Hematopoietic multipotent progenitor cell treated with erythropoietin and hydrocortisone succinate and interleukin-3 and kit ligand, for 4 days (in vitro differentiated cells): ENCODE measurements at regions not wholly inside any gene's neighbourhood (a gene's known extent, or its start where the extent isn't known, plus 50 kb on each side); places are given as distances from the start of the nearest gene placed in this dataset.
"Not testable (repeated sequence)": the region's sequence is repeated elsewhere in the genome, so short reads cannot be mapped to it uniquely, and the experiment has no call there.

Experiments used
- DNase-seq: peaks from one replicate; pipeline ENCODE4 v3.0.0-alpha.2; 2015

- no peak for DNase-seq
Measured at GRCh38 chr17:56690441-56691291, 97.2 kb downstream of the NOG start.

DNA sequence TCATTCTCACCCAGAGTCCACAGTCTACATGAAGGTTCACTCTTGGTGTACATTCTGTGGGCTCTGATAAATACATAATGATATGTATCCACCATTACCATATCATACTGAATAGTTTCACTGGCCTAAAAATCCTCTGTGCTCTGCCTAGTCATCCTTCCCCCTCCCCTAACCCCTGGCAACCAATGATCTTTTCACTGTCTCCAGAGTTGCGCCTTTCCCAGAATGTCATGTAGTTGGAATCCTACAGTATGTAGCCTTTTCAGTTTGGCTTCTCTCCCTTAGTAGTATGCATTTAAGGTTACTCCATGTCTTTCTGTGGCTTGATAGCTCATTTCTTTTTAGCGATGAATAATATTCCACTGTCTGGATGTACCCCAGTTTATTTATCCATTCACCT lies 101.3 kb downstream of the NOG start:
- no peak for DNase-seq

- no peak for DNase-seq
Measured at GRCh38 chr17:56697190-56697589, 103.7 kb downstream of the NOG start.

DNA sequence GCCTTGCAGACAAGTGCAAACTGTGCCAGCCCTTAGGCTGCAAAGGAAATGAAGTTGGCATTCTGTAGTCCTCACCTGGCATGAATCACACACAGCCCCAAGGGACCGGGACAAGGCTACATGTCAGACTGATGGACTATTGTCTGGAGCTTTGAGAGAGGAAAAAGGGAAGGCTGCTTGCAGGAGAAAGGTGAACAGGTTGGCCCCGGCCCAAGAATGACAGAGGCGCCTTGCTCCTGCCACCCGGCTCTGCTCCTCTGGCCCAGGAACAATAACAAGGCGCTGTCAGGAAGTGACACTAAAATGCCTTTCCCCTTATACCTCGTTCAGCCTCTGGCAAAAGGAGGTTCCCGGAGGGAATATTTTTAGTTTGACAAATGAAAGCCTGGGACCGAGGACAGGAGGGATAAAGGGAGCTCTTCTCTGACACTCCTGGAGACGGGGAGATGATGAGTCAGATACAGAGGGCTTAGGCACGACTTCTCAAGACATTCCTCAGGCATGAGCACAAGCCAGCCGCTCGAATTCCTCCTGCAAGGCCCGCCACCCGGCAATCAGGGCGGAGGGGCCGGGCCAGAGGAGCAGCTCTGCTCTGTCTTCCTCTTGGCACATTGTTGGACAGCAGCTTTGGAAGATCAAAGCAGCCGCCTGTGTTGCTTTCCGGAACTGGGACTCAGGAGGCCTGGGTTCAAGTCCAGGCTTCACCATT lies 105.8 kb downstream of the NOG start:
- no peak for DNase-seq

DNA sequence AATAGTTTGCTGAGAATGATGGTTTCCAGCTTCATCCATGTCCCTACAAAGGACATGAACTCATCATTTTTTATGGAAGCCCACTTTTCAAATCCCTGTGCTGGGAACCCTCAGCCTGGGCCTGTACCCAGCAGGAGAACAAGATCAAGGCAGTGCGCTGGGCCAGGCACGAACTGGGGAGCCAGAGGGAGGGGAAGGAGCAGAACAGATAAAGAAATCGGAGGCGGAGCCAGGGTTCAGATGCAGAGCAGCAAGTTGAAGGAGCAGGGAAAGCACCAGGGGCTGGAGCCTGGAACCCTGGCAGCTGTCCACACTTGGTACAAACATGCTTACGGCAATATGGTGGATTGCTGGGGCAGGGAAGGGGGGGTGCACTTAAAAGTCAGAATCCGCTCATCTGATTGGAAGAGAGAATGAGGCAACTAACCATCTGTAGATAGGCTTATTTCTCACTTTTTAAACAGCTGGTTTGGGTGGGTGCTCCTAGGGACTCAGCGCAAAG lies 107.5 kb downstream of the NOG start:
- DNase-seq: no peak

DNA sequence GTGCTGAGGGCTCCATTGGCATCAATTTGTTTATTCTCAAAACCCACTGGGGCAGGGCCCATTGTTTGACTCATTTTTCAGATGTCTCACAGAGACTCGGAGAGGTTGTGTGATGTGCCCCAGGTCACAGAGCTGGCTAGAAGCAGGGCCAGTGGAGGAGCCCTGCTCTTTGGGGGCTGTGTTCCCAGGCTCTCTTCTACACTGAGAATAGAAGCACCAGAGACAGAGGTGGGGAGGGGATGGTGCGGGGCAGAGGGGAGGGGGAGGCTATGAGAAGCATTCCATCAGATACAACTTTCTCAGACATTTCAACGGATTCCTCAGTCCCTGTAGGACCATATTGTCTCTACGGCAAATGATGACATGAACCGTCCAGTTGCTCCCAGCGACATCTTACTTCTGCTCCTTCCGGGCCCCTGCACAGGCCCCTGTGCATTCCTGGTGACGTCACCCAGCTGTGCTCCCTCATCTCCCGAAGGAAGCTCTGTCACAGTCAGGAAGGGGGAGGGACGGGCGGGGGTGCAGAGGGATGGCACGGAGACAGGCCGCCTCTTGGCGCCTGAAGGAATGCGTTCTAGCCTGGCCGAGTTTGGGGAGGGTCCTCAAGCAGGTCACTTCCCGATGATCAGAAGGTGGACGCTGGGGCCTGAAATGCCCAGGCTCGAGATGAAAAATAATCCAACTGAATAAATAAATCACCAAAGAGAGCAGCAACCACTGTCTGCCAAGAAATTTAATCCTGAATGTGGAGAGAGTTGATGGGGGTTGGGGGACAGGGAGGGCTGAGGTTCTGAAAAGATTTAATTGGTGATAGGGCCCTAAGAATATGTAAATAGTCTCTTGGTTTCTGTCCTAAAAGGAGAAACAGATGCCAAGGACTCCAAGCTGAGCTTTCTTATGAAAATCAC lies 114.1 kb downstream of the NOG start:
- no peak for DNase-seq

GRCh38 chr17:56708220-56708558 lies 114.7 kb downstream of the NOG start:
- DNase-seq: no peak

- no peak for DNase-seq
Measured at GRCh38 chr17:56708670-56709410, 115.3 kb downstream of the NOG start.

GRCh38 chr17:56710986-56711385 lies 117.5 kb downstream of the NOG start:
- no peak for DNase-seq

GRCh38 chr17:56715613-56716357 lies 117.9 kb downstream of the C17orf67 start:
- DNase-seq: peak; percentile 93

GRCh38 chr17:56717471-56717870 lies 116.2 kb downstream of the C17orf67 start:
- DNase-seq: no peak

GRCh38 chr17:56718515-56718914 lies 115.2 kb downstream of the C17orf67 start:
- DNase-seq: no peak

GRCh38 chr17:56723421-56723820 lies 110.3 kb downstream of the C17orf67 start:
- DNase-seq: no peak

GRCh38 chr17:56724664-56725063 lies 109.1 kb downstream of the C17orf67 start:
- no peak for DNase-seq

DNA sequence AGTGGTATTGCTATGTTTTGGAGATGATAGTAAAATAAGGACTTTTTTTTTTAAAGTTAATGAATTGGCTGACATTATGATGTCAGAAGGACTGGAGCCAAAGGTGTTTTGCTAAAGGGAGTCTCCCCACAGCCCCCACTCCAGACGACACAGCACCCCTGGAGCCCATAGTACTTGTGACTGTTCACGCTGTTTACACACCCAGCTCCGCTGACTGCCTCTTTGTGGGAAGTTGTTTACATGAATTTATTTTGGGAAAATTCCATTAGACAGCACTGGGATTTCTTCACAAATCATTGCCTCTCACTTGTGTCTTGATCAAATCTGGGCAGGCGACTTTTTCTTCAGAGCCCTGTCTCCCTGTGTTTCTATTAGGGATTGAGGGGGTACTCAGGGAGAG lies 108.6 kb downstream of the C17orf67 start:
- DNase-seq: no peak

DNA sequence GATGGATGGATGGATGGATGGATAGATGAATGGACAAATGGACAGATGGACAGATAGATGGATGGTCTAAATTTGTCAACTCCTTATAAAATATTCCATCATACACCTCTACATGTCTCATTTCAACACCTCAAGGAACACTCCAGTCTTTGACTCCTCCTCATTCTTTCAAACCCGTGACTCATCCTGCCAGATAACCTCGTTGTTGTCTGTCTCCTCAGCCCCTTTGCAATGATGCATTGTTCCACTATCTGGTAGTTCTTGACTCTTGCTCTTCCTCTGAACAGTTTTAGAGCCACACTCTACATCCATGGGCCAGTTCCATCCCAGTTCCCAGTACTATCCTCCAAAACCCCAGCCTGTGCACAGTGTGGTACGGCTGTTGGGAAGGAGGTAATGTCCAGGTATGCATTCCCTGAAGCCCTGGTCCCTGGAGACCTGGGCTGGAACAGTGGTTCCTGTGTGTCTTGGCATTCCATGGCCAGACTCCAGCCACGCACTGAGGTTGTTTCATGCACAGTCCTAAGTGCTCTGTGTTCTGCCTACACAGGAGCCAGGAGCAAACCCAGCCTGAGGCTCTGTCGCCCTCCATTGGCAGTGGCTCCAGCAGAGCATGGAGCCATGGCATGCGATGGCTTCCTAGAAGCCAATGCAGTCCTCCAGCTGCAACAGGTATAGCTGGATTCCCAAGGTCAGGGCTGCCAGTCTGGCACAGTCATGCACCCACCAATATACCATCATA lies 105.7 kb downstream of the C17orf67 start:
- no peak for DNase-seq

- DNase-seq: not testable (repeated sequence)
Measured at GRCh38 chr17:56731096-56731495, 102.6 kb downstream of the C17orf67 start.

DNA sequence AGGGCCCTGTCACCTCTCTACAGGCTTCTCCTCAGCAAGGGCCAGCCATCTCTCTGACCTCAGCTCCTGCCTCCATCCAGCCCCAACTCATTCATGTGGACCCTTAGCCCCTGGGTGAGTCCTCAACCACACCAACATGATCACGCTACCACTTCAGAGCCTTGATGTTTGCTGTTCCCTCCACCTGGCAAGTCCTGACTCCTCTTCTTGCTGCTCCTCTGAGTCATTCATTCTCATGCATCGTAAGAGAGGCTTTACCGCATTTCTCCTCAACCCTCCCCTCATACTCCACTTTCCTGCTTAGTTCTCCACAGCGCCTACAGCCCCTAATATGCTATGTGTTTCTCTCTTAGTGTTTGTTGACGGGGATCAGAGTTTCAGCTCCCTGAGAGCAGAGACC lies 99.9 kb downstream of the C17orf67 start:
- DNase-seq: no peak

DNA sequence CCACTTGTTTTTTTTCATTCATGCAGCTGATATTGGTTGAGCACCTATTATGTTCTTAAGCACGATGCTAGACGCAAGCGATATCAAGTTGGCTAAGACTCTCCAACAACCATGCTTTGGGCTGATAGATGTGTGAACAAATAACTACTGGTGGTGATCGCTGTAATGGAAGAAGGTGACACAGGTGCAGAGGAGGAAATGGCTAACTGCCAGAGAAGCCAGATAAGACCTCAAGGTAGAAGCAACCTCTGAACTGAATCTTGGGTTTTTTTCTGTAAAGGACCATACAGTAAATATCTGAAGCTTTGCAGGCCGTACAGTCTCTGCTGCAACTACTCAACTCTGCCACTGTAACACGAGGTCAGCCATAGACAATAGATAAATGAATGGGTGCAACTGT lies 97.9 kb downstream of the C17orf67 start:
- no peak for DNase-seq

- DNase-seq: peak; percentile 61
Measured at GRCh38 chr17:56737421-56738161, 96.1 kb downstream of the C17orf67 start.
